H1 (cell line): ENCODE measurements at regions not wholly inside any gene's neighbourhood (a gene's known extent, or its start where the extent isn't known, plus 50 kb on each side); places are given as distances from the start of the nearest gene placed in this dataset.

Source experiments
- ATF2 ChIP-seq: IDR thresholded peaks from 2 replicates; pipeline ENCODE4 v1.6.1; 2012; ENCODE audit warnings: low read length, inconsistent platforms
- EZH2 ChIP-seq: fragments of 200-600 bp; sonication (generic); IDR thresholded peaks from 2 replicates; pipeline ENCODE4 v1.7.1; 2012; ENCODE audit warnings: low read depth, mild to moderate bottlenecking, moderate library complexity, low read length, inconsistent platforms; ENCODE audit not compliant: severe bottlenecking
- GABPA ChIP-seq: IDR thresholded peaks from 2 replicates; pipeline ENCODE4 v1.6.1; 2011; ENCODE audit warnings: mild to moderate bottlenecking, low read length, moderate library complexity, borderline replicate concordance; ENCODE audit not compliant: insufficient read depth
- TF ChIP-seq, protein P1 (sequence below), 3 experiments: IDR thresholded peaks; 1 replicate in 2 of 3; 2 replicates in 1 of 3; pipeline versions ENCODE4 v1.5.1 to v1.6.1; 2011; ENCODE audit warnings: low read length in 3 of 3, mild to moderate bottlenecking in 3 of 3, inconsistent platforms in 2 of 3, low read depth in 1 of 3, moderate library complexity in 1 of 3; ENCODE audit not compliant: insufficient read depth in 1 of 3; ENCODE audit errors: control extremely low read depth in 1 of 3

DNA sequence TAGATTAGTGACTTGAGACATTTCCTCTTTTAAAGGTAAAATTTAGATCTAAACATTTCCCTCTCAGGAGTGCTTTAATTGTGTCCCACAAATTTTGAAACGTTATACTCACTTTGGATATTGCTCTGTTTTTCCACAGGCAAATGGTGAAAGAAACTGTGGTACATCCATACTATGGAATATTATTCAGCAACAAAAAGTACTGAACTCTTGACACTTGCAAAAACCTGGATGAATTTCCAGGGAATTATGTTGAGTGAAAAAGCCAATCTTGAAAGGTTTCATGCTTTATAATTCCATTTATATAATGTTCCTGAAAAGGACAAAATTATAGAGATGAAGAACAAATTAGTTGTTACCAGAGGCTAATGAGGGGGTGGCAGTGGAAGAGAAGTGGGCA lies 153.3 kb upstream of the SVIL start:
- TF ChIP-seq, protein P1, sequence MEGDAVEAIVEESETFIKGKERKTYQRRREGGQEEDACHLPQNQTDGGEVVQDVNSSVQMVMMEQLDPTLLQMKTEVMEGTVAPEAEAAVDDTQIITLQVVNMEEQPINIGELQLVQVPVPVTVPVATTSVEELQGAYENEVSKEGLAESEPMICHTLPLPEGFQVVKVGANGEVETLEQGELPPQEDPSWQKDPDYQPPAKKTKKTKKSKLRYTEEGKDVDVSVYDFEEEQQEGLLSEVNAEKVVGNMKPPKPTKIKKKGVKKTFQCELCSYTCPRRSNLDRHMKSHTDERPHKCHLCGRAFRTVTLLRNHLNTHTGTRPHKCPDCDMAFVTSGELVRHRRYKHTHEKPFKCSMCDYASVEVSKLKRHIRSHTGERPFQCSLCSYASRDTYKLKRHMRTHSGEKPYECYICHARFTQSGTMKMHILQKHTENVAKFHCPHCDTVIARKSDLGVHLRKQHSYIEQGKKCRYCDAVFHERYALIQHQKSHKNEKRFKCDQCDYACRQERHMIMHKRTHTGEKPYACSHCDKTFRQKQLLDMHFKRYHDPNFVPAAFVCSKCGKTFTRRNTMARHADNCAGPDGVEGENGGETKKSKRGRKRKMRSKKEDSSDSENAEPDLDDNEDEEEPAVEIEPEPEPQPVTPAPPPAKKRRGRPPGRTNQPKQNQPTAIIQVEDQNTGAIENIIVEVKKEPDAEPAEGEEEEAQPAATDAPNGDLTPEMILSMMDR (IDR thresholded peaks at IDR 0.05; ENCODE audit: control extremely low read depth in 1 of 3, insufficient read depth in 1 of 3, low read depth in 1 of 3, low read length in 3 of 3), result no peak
- no peak for TF ChIP-seq EZH2
- TF ChIP-seq ATF2, result no peak
- TF ChIP-seq GABPA, result no peak
